ENCODE measurements at regions not wholly inside any gene's neighbourhood (a gene's known extent, or its start where the extent isn't known, plus 50 kb on each side); places are given as distances from the start of the nearest gene placed in this dataset.

DNA sequence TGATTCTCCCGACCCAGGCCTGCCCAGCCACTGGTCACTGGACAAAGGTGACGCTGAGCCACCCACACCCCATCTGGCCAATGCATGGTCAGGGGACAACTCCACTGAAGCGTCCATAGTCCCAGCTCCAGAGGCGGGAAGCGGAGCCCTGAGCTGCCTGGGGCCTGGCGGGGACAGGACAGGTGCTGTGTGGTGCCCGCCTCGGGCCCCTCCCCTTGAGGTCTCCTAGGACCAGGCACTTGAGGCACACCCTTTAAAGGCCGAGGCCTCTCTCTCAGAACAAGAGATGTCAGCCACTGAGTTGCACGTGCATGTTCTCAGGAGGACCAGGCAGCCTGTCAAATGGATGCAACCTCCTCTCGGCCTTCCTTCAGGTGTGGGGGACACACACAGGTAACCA, 52.5 kb upstream of the PPP2R2D start:
- no peak for DNase-seq
- Histone ChIP-seq H3K27ac (ENCODE audit: low read depth in 1 of 2, low read length in 2 of 2) (no peak overlapping the region), H3K4me2 (replicated peaks; ENCODE audit: extremely low read depth, low read length, poor library complexity, severe bottlenecking) (no peak overlapping the region), H2AFZ (ENCODE audit: insufficient read depth, low read depth, low read length, poor library complexity, severe bottlenecking) (no peak overlapping the region), H3K9ac (ENCODE audit: insufficient read depth, low read length, poor library complexity, severe bottlenecking) (no peak overlapping the region), H3K9me3 (replicated peaks in 1 of 2; ENCODE audit: control insufficient read depth in 1 of 2, insufficient read depth in 1 of 2, low read length in 2 of 2) (no peaks in the 10 kb centered on the region), H3K27me3 (ENCODE audit: control insufficient read depth in 2 of 2, insufficient read depth in 2 of 2, low read length in 2 of 2) (no peaks in the 10 kb centered on the region), H3K36me3 (replicated peaks in 1 of 2; ENCODE audit: control insufficient read depth in 1 of 2, insufficient read depth in 2 of 2, low read length in 2 of 2) (no peaks in the 10 kb centered on the region), H3K4me1 (ENCODE audit: control insufficient read depth in 1 of 2, insufficient read depth in 2 of 2, low read length in 2 of 2) (no peaks in the 10 kb centered on the region), H4K20me1 (ENCODE audit: insufficient read depth, low read length) (no peaks in the 10 kb centered on the region), H3K4me3 (replicated peaks in 1 of 3; ENCODE audit: low read depth in 2 of 3, low read length in 3 of 3) (no peak overlapping the region), H3K79me2 (ENCODE audit: insufficient read depth, low read length) (no peaks in the 10 kb centered on the region)
- Mint-ChIP-seq H3K27me3 (ENCODE audit: low read depth in 3 of 3) (peaks cover 1 to 3% (median 2%) of the 10 kb centered on the region in 3 donors), H3K27ac (no peak overlapping the region), H3K4me1 (no peaks in the 10 kb centered on the region), H3K4me3 (no peak overlapping the region), H3K9me3 (peaks cover 0 to 6% (median 3%) of the 10 kb centered on the region in 7 donors), H3K36me3 (no peaks in the 10 kb centered on the region)
- TF ChIP-seq, protein P1, sequence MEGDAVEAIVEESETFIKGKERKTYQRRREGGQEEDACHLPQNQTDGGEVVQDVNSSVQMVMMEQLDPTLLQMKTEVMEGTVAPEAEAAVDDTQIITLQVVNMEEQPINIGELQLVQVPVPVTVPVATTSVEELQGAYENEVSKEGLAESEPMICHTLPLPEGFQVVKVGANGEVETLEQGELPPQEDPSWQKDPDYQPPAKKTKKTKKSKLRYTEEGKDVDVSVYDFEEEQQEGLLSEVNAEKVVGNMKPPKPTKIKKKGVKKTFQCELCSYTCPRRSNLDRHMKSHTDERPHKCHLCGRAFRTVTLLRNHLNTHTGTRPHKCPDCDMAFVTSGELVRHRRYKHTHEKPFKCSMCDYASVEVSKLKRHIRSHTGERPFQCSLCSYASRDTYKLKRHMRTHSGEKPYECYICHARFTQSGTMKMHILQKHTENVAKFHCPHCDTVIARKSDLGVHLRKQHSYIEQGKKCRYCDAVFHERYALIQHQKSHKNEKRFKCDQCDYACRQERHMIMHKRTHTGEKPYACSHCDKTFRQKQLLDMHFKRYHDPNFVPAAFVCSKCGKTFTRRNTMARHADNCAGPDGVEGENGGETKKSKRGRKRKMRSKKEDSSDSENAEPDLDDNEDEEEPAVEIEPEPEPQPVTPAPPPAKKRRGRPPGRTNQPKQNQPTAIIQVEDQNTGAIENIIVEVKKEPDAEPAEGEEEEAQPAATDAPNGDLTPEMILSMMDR (IDR thresholded peaks at IDR 0.05): no peak
- 89% methylated on average over 11 of the region's 11 CpGs for WGBS (ENCODE audit: insufficient coverage)
- intact Hi-C loops (cut with micrococcal nuclease): no loop called here

GRCh38 chr10:131848741-131849590, 51.8 kb upstream of the PPP2R2D start:
- Histone ChIP-seq H4K20me1 (ENCODE audit: insufficient read depth, low read length) (no peaks in the 10 kb centered on the region), H3K27me3 (ENCODE audit: control insufficient read depth in 2 of 2, insufficient read depth in 2 of 2, low read length in 2 of 2) (no peaks in the 10 kb centered on the region), H3K27ac (ENCODE audit: low read depth in 1 of 2, low read length in 2 of 2) (no peak overlapping the region), H3K9me3 (replicated peaks in 1 of 2; ENCODE audit: control insufficient read depth in 1 of 2, insufficient read depth in 1 of 2, low read length in 2 of 2) (no peaks in the 10 kb centered on the region), H3K36me3 (replicated peaks in 1 of 2; ENCODE audit: control insufficient read depth in 1 of 2, insufficient read depth in 2 of 2, low read length in 2 of 2) (no peaks in the 10 kb centered on the region), H3K79me2 (ENCODE audit: insufficient read depth, low read length) (no peaks in the 10 kb centered on the region), H3K4me2 (replicated peaks; ENCODE audit: extremely low read depth, low read length, poor library complexity, severe bottlenecking) (no peak overlapping the region), H2AFZ (ENCODE audit: insufficient read depth, low read depth, low read length, poor library complexity, severe bottlenecking) (no peak overlapping the region), H3K4me3 (replicated peaks in 1 of 3; ENCODE audit: low read depth in 2 of 3, low read length in 3 of 3) (no peak overlapping the region), H3K4me1 (ENCODE audit: control insufficient read depth in 1 of 2, insufficient read depth in 2 of 2, low read length in 2 of 2) (no peaks in the 10 kb centered on the region), H3K9ac (ENCODE audit: insufficient read depth, low read length, poor library complexity, severe bottlenecking) (no peak overlapping the region)
- TF ChIP-seq, protein P1 (IDR thresholded peaks at IDR 0.05): no peak
- H3K27ac Mint-ChIP-seq: no peak overlapping the region
- intact Hi-C loops (cut with micrococcal nuclease): no loop called here
- H3K4me3 Mint-ChIP-seq: no peak overlapping the region
- no peak for DNase-seq
- H3K9me3 Mint-ChIP-seq: peaks cover 0 to 6% (median 3%) of the 10 kb centered on the region in 7 donors
- no peaks in the 10 kb centered on the region for H3K4me1 Mint-ChIP-seq
- no peaks in the 10 kb centered on the region for H3K36me3 Mint-ChIP-seq
- WGBS (ENCODE audit: insufficient coverage): 93% methylated on average over 29 of the region's 39 CpGs
- H3K27me3 Mint-ChIP-seq (ENCODE audit: low read depth in 3 of 3): peaks cover 1 to 3% (median 1%) of the 10 kb centered on the region in 3 donors

Measured in CD14-positive monocyte (primary cell).